ENCODE measurements at regions not wholly inside any gene's neighbourhood (a gene's known extent, or its start where the extent isn't known, plus 50 kb on each side); places are given as distances from the start of the nearest gene placed in this dataset.

- no peak for DNase-seq
Measured at GRCh38 chr1:22246755-22247480, 104.0 kb upstream of the WNT4 start.

- DNase-seq = no peak
Measured at GRCh38 chr1:22247527-22248245, 104.8 kb upstream of the WNT4 start.

GRCh38 chr1:22248746-22249145, 105.8 kb upstream of the WNT4 start:
- no peak for DNase-seq

GRCh38 chr1:22249928-22250680, 107.2 kb upstream of the WNT4 start:
- DNase-seq = peak; percentile 30

GRCh38 chr1:22250724-22251123, 107.8 kb upstream of the WNT4 start:
- DNase-seq = peak; percentile 81

GRCh38 chr1:22252251-22252650, 109.4 kb upstream of the WNT4 start:
- DNase-seq = no peak

GRCh38 chr1:22253012-22253790, 110.3 kb upstream of the WNT4 start:
- DNase-seq = peak; percentile 86

- DNase-seq = no peak
Measured at GRCh38 chr1:22254756-22255155, 111.9 kb upstream of the WNT4 start.

GRCh38 chr1:22255341-22256212, 112.7 kb upstream of the WNT4 start:
- DNase-seq = peak; percentile 22

- DNase-seq = no peak
Measured at GRCh38 chr1:22256213-22256512, 113.3 kb upstream of the WNT4 start.

- DNase-seq = no peak
Measured at GRCh38 chr1:22257290-22258275, 114.7 kb upstream of the WNT4 start.

GRCh38 chr1:22258698-22259097, 115.8 kb upstream of the WNT4 start:
- no peak for DNase-seq

GRCh38 chr1:22259551-22260282, 116.8 kb upstream of the WNT4 start:
- no peak for DNase-seq

- no peak for DNase-seq
Measured at GRCh38 chr1:22260860-22261432, 118.0 kb upstream of the WNT4 start.

- DNase-seq = no peak
Measured at GRCh38 chr1:22261580-22261979, 118.7 kb upstream of the WNT4 start.

GRCh38 chr1:22262583-22262982, 119.7 kb upstream of the WNT4 start:
- no peak for DNase-seq

GRCh38 chr1:22263359-22263758, 120.5 kb upstream of the WNT4 start:
- DNase-seq = no peak

- DNase-seq = no peak
Measured at GRCh38 chr1:22264464-22265341, 121.8 kb upstream of the WNT4 start.
